H1 (cell line): ENCODE measurements at regions not wholly inside any gene's neighbourhood (a gene's known extent, or its start where the extent isn't known, plus 50 kb on each side); places are given as distances from the start of the nearest gene placed in this dataset.

Experiments
- CTCF ChIA-PET: fragments of 300-600 bp; sonication (Branson Sonifier 250); formaldehyde crosslinking; loops from one replicate; lab custom pipeline; 2021; ENCODE audit not compliant: partially characterized antibody; lab: Charles Lee
- POLR2A ChIA-PET: fragments of 300-600 bp; sonication (Branson Sonifier 250); formaldehyde crosslinking; loops from one replicate; lab custom pipeline; 2021; ENCODE audit warnings: inconsistent platforms; ENCODE audit not compliant: partially characterized antibody; lab: Charles Lee
- DNase-seq, 2 experiments: peaks; one replicate each; pipeline versions ENCODE4 v3.0.0 to v3.0.0-alpha.2; 2010 to 2022; ENCODE audit warnings: low spot score in 2 of 2, low read depth in 1 of 2, mixed read lengths in 1 of 2
- FAIRE-seq: peaks from 2 replicates; lab custom pipeline; 2011; peaks lifted over from hg19 to GRCh38; lab: Jason Lieb, UNC
- H2AFZ ChIP-seq: 2 replicates; pipeline ENCODE4 v1.8.1; 2012; ENCODE audit warnings: low read length, inconsistent platforms
- H2AK5ac ChIP-seq: 2 replicates; pipeline ENCODE4 v1.6.1; 2013; ENCODE audit warnings: low read depth, low read length
- H2BK120ac ChIP-seq: replicated peaks from 2 replicates; pipeline ENCODE3; 2013; ENCODE audit warnings: low read depth, low read length, inconsistent platforms
- H2BK12ac ChIP-seq: 2 replicates; pipeline ENCODE4 v1.6.1; 2013; ENCODE audit warnings: low read depth, low read length
- H2BK15ac ChIP-seq: 2 replicates; pipeline ENCODE4 v1.6.1; 2013; ENCODE audit warnings: low read length
- H2BK20ac ChIP-seq: 2 replicates; pipeline ENCODE4 v1.6.1; 2013; ENCODE audit warnings: low read length
- H2BK5ac ChIP-seq: 2 replicates; pipeline ENCODE4 v1.6.1; 2013; ENCODE audit warnings: low read depth, low read length
- H3K14ac ChIP-seq: 2 replicates; pipeline ENCODE4 v1.6.1; 2013; ENCODE audit warnings: inconsistent platforms; ENCODE audit not compliant: insufficient read length
- H3K18ac ChIP-seq: 2 replicates; pipeline ENCODE4 v1.6.1; 2013; ENCODE audit warnings: low read length; ENCODE audit errors: extremely low read depth
- H3K23ac ChIP-seq: 2 replicates; pipeline ENCODE4 v1.6.1; 2013; ENCODE audit warnings: inconsistent platforms; ENCODE audit not compliant: insufficient read length
- H3K23me2 ChIP-seq: 2 replicates; pipeline ENCODE4 v1.6.1; 2013; ENCODE audit warnings: low read depth, low read length
- H3K27ac ChIP-seq: 2 replicates; pipeline ENCODE4 v1.6.1; 2011; ENCODE audit warnings: low read depth, low read length, inconsistent platforms
- H3K27me3 ChIP-seq, 4 experiments: replicated peaks in 1 of 4; 1 replicate in 1 of 4; 2 replicates in 3 of 4; pipeline versions ENCODE4 v1.6.1 to v1.8.1; 2011 to 2013; ENCODE audit warnings: low read length in 3 of 4, mild to moderate bottlenecking in 3 of 4, inconsistent platforms in 2 of 4, mixed read lengths in 2 of 4, moderate library complexity in 1 of 4; ENCODE audit not compliant: control insufficient read depth in 3 of 4, insufficient read depth in 3 of 4; ENCODE audit errors: extremely low read depth in 1 of 4
- H3K36me3 ChIP-seq, 4 experiments: 2 replicates each; pipeline versions ENCODE4 v1.6.1 to v1.8.1; 2011 to 2013; ENCODE audit warnings: mild to moderate bottlenecking in 4 of 4, low read length in 3 of 4, moderate library complexity in 2 of 4, control low read depth in 1 of 4, inconsistent platforms in 1 of 4; ENCODE audit not compliant: insufficient read depth in 4 of 4, control insufficient read depth in 2 of 4
- H3K4ac ChIP-seq: replicated peaks from 2 replicates; pipeline ENCODE3; 2013; ENCODE audit warnings: low read length, low read depth, mixed read lengths, inconsistent platforms; ENCODE audit not compliant: insufficient read length
- H3K4me1 ChIP-seq, 4 experiments: replicated peaks in 1 of 4; 1 replicate in 1 of 4; 2 replicates in 3 of 4; pipeline versions ENCODE4 v1.6.1 to v1.8.1; 2011 to 2013; ENCODE audit warnings: low read length in 3 of 4, inconsistent platforms in 2 of 4, mixed read lengths in 1 of 4; ENCODE audit not compliant: insufficient read depth in 4 of 4, control insufficient read depth in 3 of 4
- H3K4me2 ChIP-seq, 2 experiments: 2 replicates each; pipeline versions ENCODE4 v1.6.1 to v1.8.1; 2011 to 2013; ENCODE audit warnings: low read depth in 2 of 2, low read length in 2 of 2, control low read depth in 1 of 2, inconsistent platforms in 1 of 2, mild to moderate bottlenecking in 1 of 2; ENCODE audit not compliant: insufficient read depth in 1 of 2
- H3K4me3 ChIP-seq, 4 experiments: fragments of 200-600, 300-600 bp in 1 of 4; sonication (generic), shearing (Covaris generic), sonication (Bioruptor Twin) in 1 of 4; 2 replicates each; pipeline versions ENCODE4 v1.5.1 to v1.8.1; 2011 to 2016; ENCODE audit warnings: low read length in 4 of 4, low read depth in 3 of 4, control low read depth in 2 of 4, inconsistent platforms in 2 of 4, mild to moderate bottlenecking in 2 of 4, mixed read lengths in 1 of 4, moderate library complexity in 1 of 4; ENCODE audit not compliant: insufficient read depth in 2 of 4; ENCODE audit errors: extremely low read depth in 1 of 4
- H3K56ac ChIP-seq: replicated peaks from 2 replicates; pipeline ENCODE3; 2013; ENCODE audit warnings: low read depth, mild to moderate bottlenecking, mixed read lengths, low read length, inconsistent platforms; ENCODE audit not compliant: insufficient read length
- H3K79me1 ChIP-seq: 2 replicates; pipeline ENCODE4 v1.6.1; 2013; ENCODE audit warnings: low read depth, low read length, control low read depth
- H3K79me2 ChIP-seq, 2 experiments: 2 replicates each; pipeline versions ENCODE4 v1.6.1 to v1.8.1; 2012 to 2013; ENCODE audit warnings: low read length in 2 of 2, mild to moderate bottlenecking in 2 of 2, inconsistent platforms in 1 of 2; ENCODE audit not compliant: insufficient read depth in 2 of 2, control insufficient read depth in 1 of 2
- H3K9ac ChIP-seq, 4 experiments: replicated peaks in 1 of 4; 1 replicate in 1 of 4; 2 replicates in 3 of 4; pipeline versions ENCODE4 v1.6.1 to v1.8.1; 2011 to 2013; ENCODE audit warnings: low read depth in 3 of 4, low read length in 3 of 4, control low read depth in 2 of 4, mild to moderate bottlenecking in 2 of 4, moderate library complexity in 2 of 4, inconsistent platforms in 1 of 4; ENCODE audit errors: extremely low read depth in 1 of 4
- H3K9me3 ChIP-seq, 2 experiments: 2 replicates each; pipeline versions ENCODE4 v1.6.1 to v1.8.1; 2012 to 2013; ENCODE audit warnings: mild to moderate bottlenecking in 2 of 2, moderate library complexity in 2 of 2, control low read depth in 1 of 2, inconsistent platforms in 1 of 2, low read depth in 1 of 2, low read length in 1 of 2, mixed read lengths in 1 of 2; ENCODE audit not compliant: insufficient read depth in 2 of 2
- H4K20me1 ChIP-seq, 2 experiments: replicated peaks in 1 of 2; 2 replicates each; pipeline versions ENCODE3 to v1.8.1; 2011 to 2013; ENCODE audit warnings: inconsistent platforms in 2 of 2, low read length in 2 of 2, mild to moderate bottlenecking in 1 of 2; ENCODE audit not compliant: insufficient read depth in 2 of 2, control insufficient read depth in 1 of 2
- H4K5ac ChIP-seq: 2 replicates; pipeline ENCODE4 v1.6.1; 2013; ENCODE audit warnings: low read length, low read depth, mixed read lengths, inconsistent platforms; ENCODE audit not compliant: insufficient read length
- H4K8ac ChIP-seq: 2 replicates; pipeline ENCODE4 v1.8.0; 2013; ENCODE audit warnings: mild to moderate bottlenecking, moderate library complexity, low read length, inconsistent platforms; ENCODE audit not compliant: insufficient read depth; ENCODE audit errors: extremely low read depth
- H4K91ac ChIP-seq: replicated peaks from 2 replicates; pipeline ENCODE3; 2013; ENCODE audit warnings: low read length, mixed read lengths, inconsistent platforms; ENCODE audit not compliant: insufficient read length
- BCL11A ChIP-seq, 2 experiments: IDR thresholded peaks; one replicate each; pipeline ENCODE4 v1.6.1; 2011; ENCODE audit warnings: low read depth in 2 of 2, low read length in 2 of 2, mild to moderate bottlenecking in 2 of 2
- CEBPB ChIP-seq: IDR thresholded peaks from 2 replicates; pipeline ENCODE4 v1.6.1; 2012; ENCODE audit warnings: low read depth, low read length
- GABPA ChIP-seq: IDR thresholded peaks from 2 replicates; pipeline ENCODE4 v1.6.1; 2011; ENCODE audit warnings: mild to moderate bottlenecking, low read length, moderate library complexity, borderline replicate concordance; ENCODE audit not compliant: insufficient read depth
- HDAC2 ChIP-seq, 2 experiments: fragments of 300-600 bp in 1 of 2; sonication (generic) in 1 of 2; IDR thresholded peaks; 2 replicates each; pipeline ENCODE4 v1.6.1; 2011 to 2012; ENCODE audit warnings: low read depth in 2 of 2, low read length in 2 of 2, mild to moderate bottlenecking in 2 of 2, moderate library complexity in 2 of 2, borderline replicate concordance in 1 of 2, inconsistent platforms in 1 of 2
- KDM1A ChIP-seq: fragments of 200-600, 300-600 bp; sonication (generic); IDR thresholded peaks from 2 replicates; pipeline ENCODE4 v1.7.1; 2016; ENCODE audit warnings: mild to moderate bottlenecking, low read length, borderline replicate concordance
- NANOG ChIP-seq: IDR thresholded peaks from 2 replicates; pipeline ENCODE4 v1.6.1; 2011; ENCODE audit warnings: low read length, low read depth, mild to moderate bottlenecking, inconsistent platforms; ENCODE audit not compliant: insufficient read depth, poor library complexity, severe bottlenecking
- RAD21 ChIP-seq, 2 experiments: IDR thresholded peaks in 1 of 2; conservative IDR thresholded peaks in 1 of 2; 2 replicates each; pipeline ENCODE4 v1.6.1; 2011; ENCODE audit warnings: low read depth in 2 of 2, low read length in 2 of 2, improper control_type of control experiment in 1 of 2, inconsistent platforms in 1 of 2, mild to moderate bottlenecking in 1 of 2, moderate library complexity in 1 of 2
- RNF2 ChIP-seq: fragments of 200-900, 300-1000 bp; sonication (generic); IDR thresholded peaks from 2 replicates; pipeline ENCODE4 v1.7.1; 2016; ENCODE audit warnings: borderline replicate concordance, low read depth, mild to moderate bottlenecking, antibody characterized with exemption, low read length; ENCODE audit not compliant: poor library complexity, severe bottlenecking; ENCODE audit errors: missing control alignments
- SP4 ChIP-seq: IDR thresholded peaks from 2 replicates; pipeline ENCODE4 v1.6.1; 2012; ENCODE audit warnings: low read length, inconsistent platforms
- TAF7 ChIP-seq: optimal IDR thresholded peaks from 2 replicates; pipeline ENCODE3; 2011; ENCODE audit warnings: low read depth, mild to moderate bottlenecking, inconsistent platforms, low read length, moderate library complexity, borderline replicate concordance
- TCF12 ChIP-seq: IDR thresholded peaks from 2 replicates; pipeline ENCODE4 v1.6.1; 2011; ENCODE audit warnings: low read depth, mild to moderate bottlenecking, low read length
- TEAD4 ChIP-seq: IDR thresholded peaks from 2 replicates; pipeline ENCODE4 v1.6.1; 2012; ENCODE audit warnings: low read depth, low read length, inconsistent platforms, mixed read lengths
- WGBS, 2 experiments: shearing (Covaris generic) in 1 of 2; methylation state at CpG; one replicate each; pipeline versions ENCODE4 v1.1.6 to v1.1.7; 2013 to 2015; ENCODE audit warnings: low lambda C conversion rate in 2 of 2, mixed read lengths in 2 of 2, inconsistent platforms in 1 of 2, low coverage in 1 of 2, missing lambda C conversion rate in 1 of 2; ENCODE audit not compliant: insufficient replicate concordance in 2 of 2, insufficient coverage in 1 of 2, insufficient read length in 1 of 2; ENCODE audit errors: extremely low coverage in 1 of 2, missing lambda C conversion rate in 1 of 2; 5-methylcytosine and 5-hydroxymethylcytosine counted together

DNA sequence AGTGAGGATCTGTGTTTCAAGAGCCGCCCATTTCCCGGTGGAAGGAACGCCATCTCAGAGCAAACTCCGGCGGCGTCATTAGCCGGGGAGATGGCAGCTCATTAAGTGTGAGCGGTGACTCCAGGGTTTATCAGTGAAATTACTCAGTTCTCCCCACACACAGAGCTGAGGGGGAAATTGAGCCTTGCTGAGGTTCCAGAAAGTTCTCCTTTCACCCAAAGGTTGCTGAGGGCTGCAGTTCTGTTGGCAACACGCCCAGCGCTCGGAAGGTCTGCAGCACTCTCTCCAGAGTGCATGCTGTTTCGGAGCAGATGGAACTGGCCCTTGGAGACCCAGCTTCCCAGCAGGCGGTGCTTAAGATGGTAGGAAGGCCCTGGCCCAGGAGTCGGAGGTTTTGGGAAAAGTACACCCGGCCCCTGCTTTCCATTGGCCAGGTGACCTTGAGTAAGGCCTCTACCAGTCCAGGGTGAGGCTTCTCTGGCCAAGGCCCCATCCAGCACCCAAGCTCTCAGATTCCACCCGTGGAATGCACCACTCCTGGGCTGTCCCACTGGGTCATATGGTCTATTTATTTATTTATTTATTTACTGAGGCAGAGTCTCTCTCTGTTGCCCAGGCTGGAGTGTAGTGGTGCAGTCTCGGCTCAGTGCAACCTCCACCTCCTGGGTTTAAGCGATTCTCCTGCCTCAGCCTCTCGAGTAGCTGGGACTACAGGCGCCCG, 167.7 kb upstream of the CIBAR2 start:
- Histone ChIP-seq H3K14ac (no peak overlapping the region), H2BK20ac (no peak overlapping the region), H3K4ac (no peak overlapping the region), H3K27ac (no peak overlapping the region), H3K79me1 (no peaks in the 10 kb centered on the region), H4K8ac (no peak overlapping the region), H2BK12ac (no peak overlapping the region), H2BK15ac (no peak overlapping the region), H4K20me1 (peaks cover 6 to 19% of the 10 kb centered on the region in 2 experiments), H3K9me3 (no peaks in the 10 kb centered on the region), H2AFZ (no peak overlapping the region), H3K23me2 (no peaks in the 10 kb centered on the region), H3K4me2 (no peak overlapping the region), H2BK5ac (no peak overlapping the region), H3K56ac (no peak overlapping the region), H3K27me3 (no peaks in the 10 kb centered on the region), H4K5ac (no peak overlapping the region), H3K36me3 (no peaks in the 10 kb centered on the region), H3K9ac (no peak overlapping the region), H2BK120ac (no peak overlapping the region), H2AK5ac (no peak overlapping the region), H3K23ac (no peak overlapping the region), H3K79me2 (no peaks in the 10 kb centered on the region), H3K4me3 (no peak overlapping the region), H4K91ac (no peak overlapping the region), H3K4me1 (peaks cover 0 to 18% (median 5%) of the 10 kb centered on the region in 4 experiments; a peak in 6 of 7 replicates), H3K18ac (no peak overlapping the region; the same call in 1 of the 2 replicates)
- WGBS, 2 experiments, result 94% methylated on average over 21 of the region's 21 CpGs; no CpG with 5 or more reads in 1 of the 2 experiments
- DNase-seq (no peak), FAIRE-seq (no peak)
- POLR2A ChIA-PET, result no interaction called here
- CTCF ChIA-PET, result interaction anchor here (0.6 to 9.9 kb wide), 11 partner anchors 11 to 330 kb away, joined by 3 to 165 read pairs (median 3); no protein-coding TSS in a partner anchor
- TF ChIP-seq KDM1A (no peak), GABPA (no peak), BCL11A (IDR thresholded peaks at IDR 0.05; ENCODE audit: low read depth in 2 of 2, low read length in 2 of 2) (no peak), TEAD4 (no peak), RAD21 (IDR thresholded peaks at IDR 0.05 in 1 of 2, conservative IDR thresholded peaks at IDR 0.05 in 1 of 2; ENCODE audit: low read depth in 2 of 2, low read length in 2 of 2) (no peak), TAF7 (no peak), RNF2 (no peak), SP4 (no peak), NANOG (no peak), HDAC2 (IDR thresholded peaks at IDR 0.05; ENCODE audit: borderline replicate concordance in 1 of 2, low read depth in 2 of 2, low read length in 2 of 2) (no peak), TCF12 (no peak), CEBPB (no peak)
